T-cell (primary cell): ENCODE measurements at regions not wholly inside any gene's neighbourhood (a gene's known extent, or its start where the extent isn't known, plus 50 kb on each side); places are given as distances from the start of the nearest gene placed in this dataset.

Experiments used
- ATAC-seq, 4 experiments: fragments of 200-7000 bp in 3 of 4; fragments of 150-1000 bp in 1 of 4; cut with Tn5 transposase; replicated peaks in 1 of 4; 1 replicate in 3 of 4; 2 replicates in 1 of 4; pipeline ENCODE4 v1.10.0; 2021; ENCODE audit warnings: moderate library complexity in 3 of 4, mild to moderate bottlenecking in 2 of 4, moderate number of reproducible peaks in 1 of 4
- CTCF ChIA-PET, 2 donors: fragments of 300-600 bp; sonication (Branson Sonifier 250); formaldehyde crosslinking; loops; one replicate each; lab custom pipeline; 2022; ENCODE audit warnings: antibody characterized with exemption in 2 of 2; lab: Charles Lee
- POLR2A ChIA-PET, 2 donors: fragments of 300-600 bp; sonication (Branson Sonifier 250); formaldehyde crosslinking; loops; one replicate each; lab custom pipeline; 2022; ENCODE audit warnings: antibody characterized with exemption in 2 of 2; lab: Charles Lee
- DNase-seq, 35 experiments: peaks; one replicate each; pipeline versions ENCODE4 v3.0.0 to v3.0.0-alpha.2; 2013 to 2023
- H3K27ac ChIP-seq: one replicate; pipeline ENCODE4 v1.5.1; 2013; ENCODE audit warnings: low read length
- H3K27me3 ChIP-seq, 2 experiments: replicated peaks in 1 of 2; 1 replicate in 1 of 2; 2 replicates in 1 of 2; pipeline versions ENCODE4 v1.6.1 to v1.7.0; 2013; ENCODE audit warnings: low read length in 1 of 2, mixed read lengths in 1 of 2; ENCODE audit not compliant: control insufficient read depth in 2 of 2, insufficient read depth in 2 of 2; ENCODE audit errors: extremely low read depth in 1 of 2
- H3K36me3 ChIP-seq, 2 donors: 1 replicate in 1 of 2; 2 replicates in 1 of 2; pipeline versions ENCODE4 v1.6.1 to v1.7.0; 2013; ENCODE audit warnings: low read length in 1 of 2; ENCODE audit not compliant: control insufficient read depth in 2 of 2, insufficient read depth in 1 of 2; ENCODE audit errors: extremely low read depth in 1 of 2
- H3K4me1 ChIP-seq, 2 experiments: 1 replicate in 1 of 2; 2 replicates in 1 of 2; pipeline versions ENCODE4 v1.6.1 to v1.7.0; 2013; ENCODE audit warnings: low read length in 2 of 2, mixed read lengths in 1 of 2; ENCODE audit not compliant: insufficient read depth in 2 of 2, control insufficient read depth in 1 of 2; ENCODE audit errors: extremely low read depth in 1 of 2
- H3K4me3 ChIP-seq, 2 donors: 1 replicate in 1 of 2; 2 replicates in 1 of 2; pipeline versions ENCODE4 v1.5.1 to v1.7.0; 2013; ENCODE audit warnings: mild to moderate bottlenecking in 2 of 2, low read length in 1 of 2, moderate library complexity in 1 of 2; ENCODE audit not compliant: control insufficient read depth in 1 of 2; ENCODE audit errors: extremely low read depth in 1 of 2
- H3K9me3 ChIP-seq: 2 replicates; pipeline ENCODE4 v1.7.0; 2013
- H3K27ac Mint-ChIP-seq, 2 donors: one replicate each; pipeline ENCODE4 v1.8.0; 2020 to 2021; ENCODE audit warnings: mild to moderate bottlenecking in 2 of 2, mixed read lengths in 2 of 2
- H3K27me3 Mint-ChIP-seq, 2 donors: one replicate each; pipeline ENCODE4 v1.8.0; 2021 to 2022; ENCODE audit warnings: mixed read lengths in 2 of 2
- H3K36me3 Mint-ChIP-seq: one replicate; pipeline ENCODE4 v1.8.0; 2021; ENCODE audit warnings: mixed read lengths
- H3K4me1 Mint-ChIP-seq, 3 donors: one replicate each; pipeline ENCODE4 v1.8.0; 2020 to 2022; ENCODE audit warnings: mixed read lengths in 3 of 3, mild to moderate bottlenecking in 1 of 3
- H3K4me3 Mint-ChIP-seq, 3 donors: one replicate each; pipeline ENCODE4 v1.8.0; 2020 to 2022; ENCODE audit warnings: mild to moderate bottlenecking in 3 of 3, mixed read lengths in 3 of 3, moderate library complexity in 3 of 3
- H3K9me3 Mint-ChIP-seq, 3 donors: one replicate each; pipeline ENCODE4 v1.8.0; 2020 to 2022; ENCODE audit warnings: mixed read lengths in 3 of 3
- WGBS: methylation state at CpG from one replicate; pipeline ENCODE4 v1.1.5; 2013; ENCODE audit warnings: missing lambda C conversion rate; ENCODE audit not compliant: insufficient coverage; 5-methylcytosine and 5-hydroxymethylcytosine counted together

DNA sequence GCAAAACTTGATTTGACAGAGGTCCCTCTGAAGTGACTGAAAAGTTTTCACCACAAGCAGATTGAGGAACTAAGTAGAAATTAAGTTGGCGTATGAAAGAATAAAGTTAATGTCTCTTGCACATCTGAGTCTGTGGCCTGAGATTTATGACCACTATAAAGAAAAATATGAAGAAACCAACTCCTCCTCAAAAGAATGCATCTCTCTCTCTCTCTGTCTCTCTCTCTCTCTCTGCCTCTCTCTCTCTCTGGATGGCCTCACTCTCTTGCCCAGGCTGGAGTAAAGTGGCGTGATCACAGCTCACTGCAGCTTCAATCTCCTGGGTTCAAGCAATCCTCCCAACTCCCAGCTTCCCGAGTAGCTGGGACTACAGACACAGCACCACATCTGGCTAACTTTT, 55.2 kb downstream of the RPL22L1 start:
- CTCF ChIA-PET, result interaction anchor here (0.5 to 0.6 kb wide), 2 partner anchors 1717 to 1808 kb away, joined by 3 to 4 read pairs; no protein-coding TSS in a partner anchor
- no peak for ATAC-seq
- H3K27me3 Mint-ChIP-seq, result peaks cover 0 to 3% of the 10 kb centered on the region in 2 donors
- no peaks in the 10 kb centered on the region for H3K4me1 ChIP-seq
- H3K36me3 Mint-ChIP-seq, result no peaks in the 10 kb centered on the region
- H3K4me3 ChIP-seq, result no peak overlapping the region
- H3K4me3 Mint-ChIP-seq, result no peak overlapping the region
- H3K27ac Mint-ChIP-seq, result no peak overlapping the region
- H3K9me3 ChIP-seq, result no peaks in the 10 kb centered on the region
- no peaks in the 10 kb centered on the region for H3K9me3 Mint-ChIP-seq
- DNase-seq, result no peak
- peaks cover 0 to 3% (median 2%) of the 10 kb centered on the region in 3 donors for H3K4me1 Mint-ChIP-seq
- H3K27me3 ChIP-seq, result peaks cover 0 to 3% of the 10 kb centered on the region in 2 experiments
- H3K36me3 ChIP-seq, result no peaks in the 10 kb centered on the region
- POLR2A ChIA-PET, result no interaction called here
- no CpG with 5 or more reads among the region's 3 CpGs for WGBS
- no peak overlapping the region for H3K27ac ChIP-seq

DNA sequence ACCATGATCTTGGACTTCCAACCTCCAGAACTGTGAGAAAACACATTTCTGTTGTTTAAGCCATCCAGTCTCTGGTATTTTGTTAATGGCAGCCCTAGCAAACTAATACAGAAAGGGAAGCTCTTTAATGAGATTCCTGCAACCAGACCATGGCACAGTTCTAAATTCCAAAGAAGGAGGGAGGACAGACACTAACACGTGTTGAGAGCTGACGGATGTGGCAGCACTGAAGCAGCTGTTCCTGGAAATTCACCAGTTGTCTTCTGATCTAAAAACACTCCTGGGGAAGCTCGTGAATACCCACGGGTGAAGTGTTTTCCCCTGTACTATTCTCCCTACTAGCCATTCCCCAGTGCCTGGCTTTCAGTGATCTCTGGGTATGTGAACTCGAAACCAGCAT, 56.7 kb downstream of the RPL22L1 start:
- CTCF ChIA-PET, result interaction anchor here (1.3 to 2.8 kb wide), 3 partner anchors 22 to 777 kb away, joined by 3 to 11 read pairs (median 9); no protein-coding TSS in a partner anchor

DNA sequence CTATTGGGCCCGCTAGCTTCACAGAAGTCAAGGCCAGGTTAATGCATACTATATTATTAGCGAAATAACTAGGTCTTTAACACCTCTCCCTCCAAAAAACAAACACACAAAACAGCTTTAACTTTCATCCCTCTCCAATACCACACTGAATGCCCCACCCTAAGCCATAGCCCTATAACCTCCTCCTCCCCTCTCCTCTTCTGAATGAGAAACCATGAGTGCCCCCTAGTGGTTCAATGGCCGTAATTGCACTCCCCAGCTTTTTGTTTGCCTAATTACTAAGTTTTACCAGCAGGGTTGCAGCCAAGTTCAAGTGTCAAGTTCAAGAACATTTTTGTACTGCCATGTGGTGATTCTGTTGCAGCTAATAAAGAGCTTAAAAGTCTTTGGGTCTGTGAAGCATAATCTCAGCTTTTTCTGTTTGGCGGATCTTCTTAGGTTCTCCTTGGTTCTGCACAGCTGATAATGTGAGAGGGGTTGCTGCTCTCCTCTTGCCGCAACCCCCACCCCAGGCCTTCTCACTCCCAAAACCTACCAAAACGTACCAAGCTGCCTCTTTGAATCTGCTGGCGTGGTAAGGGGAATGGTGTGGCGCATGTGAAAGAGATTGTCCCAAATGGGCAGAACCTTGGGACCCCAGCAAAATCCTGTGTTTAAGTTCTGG, 57.9 kb downstream of the RPL22L1 start:
- Histone ChIP-seq H3K9me3 (no peaks in the 10 kb centered on the region), H3K27ac (no peak overlapping the region), H3K27me3 (peaks cover 0 to 3% of the 10 kb centered on the region in 2 experiments), H3K36me3 (no peaks in the 10 kb centered on the region), H3K4me1 (no peaks in the 10 kb centered on the region), H3K4me3 (no peak overlapping the region)
- Mint-ChIP-seq H3K36me3 (no peaks in the 10 kb centered on the region), H3K9me3 (no peaks in the 10 kb centered on the region), H3K4me3 (no peak overlapping the region), H3K27me3 (no peaks in the 10 kb centered on the region), H3K4me1 (peaks cover 0 to 3% (median 2%) of the 10 kb centered on the region in 3 donors), H3K27ac (no peak overlapping the region)
- 0% methylated on average over 1 of the region's 8 CpGs for WGBS
- DNase-seq, result peak; percentile 23 to 80 (median 52)
- peak; percentile 81 to 86 (median 84) for ATAC-seq
- ChIA-PET CTCF (interaction anchor here (0.5 to 2.8 kb wide), 23 partner anchors 9 to 1947 kb away, joined by 3 to 18 read pairs (median 3); no protein-coding TSS in a partner anchor), POLR2A (interaction anchor here (0.6 to 0.7 kb wide), 3 partner anchors 17 to 59 kb away, joined by 3 read pairs; partner anchors contain the start of gene RPL22L1 (in 1 of the 2))

More for the DNA sequence above, 56.7 kb downstream of the RPL22L1 start:
- H3K27ac Mint-ChIP-seq, result no peak overlapping the region
- H3K36me3 ChIP-seq, result no peaks in the 10 kb centered on the region
- H3K4me1 ChIP-seq, result no peaks in the 10 kb centered on the region
- no peaks in the 10 kb centered on the region for H3K36me3 Mint-ChIP-seq
- 95% methylated on average over 4 of the region's 5 CpGs for WGBS
- no peaks in the 10 kb centered on the region for H3K9me3 Mint-ChIP-seq
- H3K27me3 ChIP-seq, result peaks cover 0 to 3% of the 10 kb centered on the region in 2 experiments
- H3K27ac ChIP-seq, result no peak overlapping the region
- H3K27me3 Mint-ChIP-seq, result no peaks in the 10 kb centered on the region
- H3K4me3 ChIP-seq, result no peak overlapping the region
- DNase-seq (no peak), ATAC-seq (no peak)
- no peaks in the 10 kb centered on the region for H3K9me3 ChIP-seq
- H3K4me1 Mint-ChIP-seq, result peaks cover 0 to 3% (median 2%) of the 10 kb centered on the region in 3 donors
- POLR2A ChIA-PET, result no interaction called here
- no peak overlapping the region for H3K4me3 Mint-ChIP-seq

DNA sequence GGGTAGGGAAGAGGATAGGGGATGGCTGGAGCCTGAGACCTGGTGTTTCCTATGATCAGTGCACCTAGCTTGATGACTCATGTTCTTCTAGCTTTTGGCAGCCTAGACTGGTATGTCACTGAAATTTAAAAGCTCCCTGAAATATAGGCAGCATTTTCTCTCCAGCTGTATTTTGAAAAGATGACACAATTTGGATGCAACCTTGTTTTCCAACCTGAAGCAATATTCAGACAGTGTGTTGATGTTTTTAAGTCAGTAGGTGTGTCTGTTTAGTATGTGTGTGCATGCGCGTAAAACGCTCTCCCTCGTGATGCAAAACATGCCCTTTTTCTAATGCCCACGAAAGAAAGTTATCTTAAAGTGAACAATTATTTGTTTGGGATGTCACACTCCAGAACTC, 58.5 kb downstream of the RPL22L1 start:
- ChIA-PET CTCF (interaction anchor here (0.5 to 2.8 kb wide), 19 partner anchors 8 to 1947 kb away, joined by 3 to 18 read pairs (median 4); no protein-coding TSS in a partner anchor), POLR2A (interaction anchor here (0.6 to 0.7 kb wide), 2 partner anchors 58 to 60 kb away, joined by 3 read pairs; partner anchors contain the start of gene RPL22L1 (in 1 of the 2))
- Histone ChIP-seq H3K36me3 (no peaks in the 10 kb centered on the region), H3K4me3 (no peak overlapping the region), H3K9me3 (no peaks in the 10 kb centered on the region), H3K4me1 (no peaks in the 10 kb centered on the region), H3K27me3 (peaks cover 0 to 3% of the 10 kb centered on the region in 2 experiments), H3K27ac (no peak overlapping the region)
- no CpG with 5 or more reads among the region's 5 CpGs for WGBS
- DNase-seq (no peak), ATAC-seq (no peak)
- peaks cover 0 to 3% (median 2%) of the 10 kb centered on the region in 3 donors for H3K4me1 Mint-ChIP-seq
- H3K36me3 Mint-ChIP-seq, result no peaks in the 10 kb centered on the region
- no peaks in the 10 kb centered on the region for H3K9me3 Mint-ChIP-seq
- H3K27ac Mint-ChIP-seq, result no peak overlapping the region
- peaks cover 0 to 3% of the 10 kb centered on the region in 2 donors for H3K27me3 Mint-ChIP-seq
- H3K4me3 Mint-ChIP-seq, result no peak overlapping the region

DNA sequence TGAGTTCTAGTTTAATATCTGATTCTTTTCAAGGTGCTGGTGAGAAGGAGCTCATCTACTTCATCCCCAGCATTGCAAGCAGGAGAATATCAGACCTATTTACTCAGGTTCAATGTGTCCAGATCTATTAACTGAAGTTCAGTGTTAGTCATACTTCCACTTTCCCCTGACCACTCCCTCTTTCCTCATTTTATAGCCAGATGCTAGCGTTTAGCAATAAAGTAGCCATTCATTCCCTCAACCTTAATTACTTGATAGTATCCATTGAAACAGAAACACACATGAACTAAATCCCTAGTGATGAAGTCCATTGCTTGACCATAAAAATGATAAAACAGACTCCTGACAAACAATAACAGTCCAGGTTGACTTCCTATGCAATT, 60.0 kb downstream of the RPL22L1 start:
- Histone ChIP-seq H3K4me1 (no peaks in the 10 kb centered on the region), H3K36me3 (no peaks in the 10 kb centered on the region), H3K9me3 (no peaks in the 10 kb centered on the region), H3K27ac (no peak overlapping the region), H3K27me3 (peaks cover 0 to 2% of the 10 kb centered on the region in 2 experiments), H3K4me3 (no peak overlapping the region)
- no peak for DNase-seq
- CTCF ChIA-PET, result interaction anchor here (0.6 to 2.6 kb wide), 5 partner anchors 10 to 1299 kb away, joined by 3 to 10 read pairs (median 5); partner anchors contain the start of gene RPL22L1 (in 1 of the 2)
- H3K27ac Mint-ChIP-seq, result no peak overlapping the region
- H3K9me3 Mint-ChIP-seq, result no peaks in the 10 kb centered on the region
- WGBS, result 45% methylated on average over 1 of the region's 1 CpG
- H3K4me1 Mint-ChIP-seq, result peaks cover 0 to 3% (median 2%) of the 10 kb centered on the region in 3 donors
- H3K4me3 Mint-ChIP-seq, result no peak overlapping the region
- no peaks in the 10 kb centered on the region for H3K36me3 Mint-ChIP-seq
- H3K27me3 Mint-ChIP-seq, result peaks cover under 1 to 6% of the 10 kb centered on the region in 2 donors
- POLR2A ChIA-PET, result no interaction called here
- ATAC-seq, result no peak

DNA sequence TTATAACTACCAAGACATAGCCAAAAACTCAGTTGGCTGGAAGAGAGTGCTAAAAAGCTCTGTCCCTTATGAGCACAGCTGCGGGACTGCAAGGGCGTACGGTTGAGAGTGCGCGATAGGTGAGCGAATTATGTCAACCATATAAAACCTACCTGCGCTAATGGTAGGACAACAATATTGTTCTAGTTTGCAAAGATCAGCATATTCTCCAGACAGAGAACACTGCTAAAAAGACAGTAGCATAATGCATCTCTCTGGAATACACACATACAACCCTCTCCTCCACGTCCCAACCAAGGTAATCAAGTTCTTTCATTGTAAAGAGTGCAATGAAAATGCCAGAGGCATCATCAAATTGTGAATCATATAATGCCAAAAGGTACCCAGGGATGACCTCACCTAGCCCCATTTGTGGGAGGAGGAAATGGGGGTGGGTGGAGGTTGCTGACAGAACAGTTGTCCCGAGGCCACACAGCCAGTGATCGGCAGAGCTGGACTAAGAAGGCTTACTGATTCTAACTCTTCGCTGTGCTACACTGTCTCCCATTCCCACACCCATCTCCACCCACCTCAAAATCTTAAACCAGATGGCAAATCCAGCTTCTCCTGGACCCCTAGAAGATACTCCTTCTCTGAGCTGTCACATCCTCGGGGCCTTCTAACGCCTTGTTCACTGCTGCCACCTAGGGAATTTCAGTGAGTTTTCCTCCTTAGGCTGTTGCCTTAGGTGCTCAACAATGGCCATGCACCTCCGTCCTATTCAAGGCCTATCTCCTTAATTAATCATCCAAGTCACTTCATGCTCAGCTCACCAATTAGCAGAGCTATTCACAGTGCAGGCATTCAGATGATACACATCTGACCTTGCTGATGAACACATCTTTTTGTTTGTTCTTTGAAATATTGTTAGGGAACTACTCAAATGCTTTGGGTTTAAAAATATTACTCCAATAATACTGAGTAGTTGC, 60.7 kb downstream of the RPL22L1 start:
- H3K4me3 Mint-ChIP-seq, result no peak overlapping the region
- H3K9me3 Mint-ChIP-seq, result no peaks in the 10 kb centered on the region
- no peaks in the 10 kb centered on the region for H3K36me3 Mint-ChIP-seq
- Histone ChIP-seq H3K36me3 (no peaks in the 10 kb centered on the region), H3K4me3 (no peak overlapping the region), H3K9me3 (no peaks in the 10 kb centered on the region), H3K27me3 (no peaks in the 10 kb centered on the region), H3K4me1 (no peaks in the 10 kb centered on the region), H3K27ac (no peak overlapping the region)
- H3K27me3 Mint-ChIP-seq, result peaks cover 7 to 8% of the 10 kb centered on the region in 2 donors
- DNase-seq, result peak in 1 of 35 experiments; percentile 9
- H3K4me1 Mint-ChIP-seq, result peaks cover 0 to 3% (median 2%) of the 10 kb centered on the region in 3 donors
- H3K27ac Mint-ChIP-seq, result no peak overlapping the region
- ChIA-PET POLR2A (no interaction called here), CTCF (interaction anchor here (0.6 to 2.6 kb wide), 4 partner anchors 396 to 1654 kb away, joined by 3 to 10 read pairs (median 4); no protein-coding TSS in a partner anchor)
- 61% methylated on average over 5 of the region's 14 CpGs for WGBS
- no peak for ATAC-seq
